ENCODE measurements at regions not wholly inside any gene's neighbourhood (a gene's known extent, or its start where the extent isn't known, plus 50 kb on each side); places are given as distances from the start of the nearest gene placed in this dataset.

DNA sequence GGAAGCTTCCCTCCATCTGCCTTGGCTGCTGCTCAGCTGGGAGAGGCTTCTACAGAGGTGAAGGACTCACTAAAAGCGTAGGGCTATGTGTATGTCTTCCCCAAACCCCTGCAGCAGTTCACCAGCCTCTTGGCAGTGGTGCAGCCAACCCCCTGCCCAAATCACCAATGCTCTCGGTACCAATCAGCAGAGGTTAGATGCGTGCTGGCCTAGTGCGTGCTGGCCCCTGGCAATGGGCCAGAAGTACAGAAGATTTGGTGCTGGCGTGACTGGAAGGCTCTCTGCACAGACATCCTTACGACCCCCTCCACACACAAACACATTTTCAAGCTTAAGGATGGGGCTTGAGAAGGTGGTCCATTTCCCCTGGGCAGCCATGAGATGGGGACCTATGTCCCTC is 79.0 kb downstream of the MRPL14 start:
- no peak overlapping the region for H3K4me2 ChIP-seq (ENCODE audit: insufficient read depth, insufficient read length, low read length)
- peaks cover 7% of the 10 kb centered on the region; the same call in 1 of the 2 replicates for H3K4me1 ChIP-seq (ENCODE audit: insufficient read depth, low read length)
- H3K27me3 ChIP-seq (ENCODE audit: insufficient read depth, low read length) = no peaks in the 10 kb centered on the region
- no peak overlapping the region for H2AFZ ChIP-seq (ENCODE audit: low read length)
- no peak overlapping the region for H3T11ph ChIP-seq (ENCODE audit: low read length)
- H3K79me1 ChIP-seq (ENCODE audit: insufficient read depth, low read depth, low read length, poor library complexity, severe bottlenecking) = no peaks in the 10 kb centered on the region
- no peak overlapping the region for H3K14ac ChIP-seq (ENCODE audit: insufficient read depth, low read length)
- no peak overlapping the region for H4K91ac ChIP-seq (ENCODE audit: insufficient read length, low read depth, low read length)
- no peaks in the 10 kb centered on the region for H3K9me3 ChIP-seq (ENCODE audit: control insufficient read depth, low read depth, low read length)
- H2BK12ac ChIP-seq (ENCODE audit: insufficient read length, low read depth, low read length) = no peak overlapping the region
- H4K8ac ChIP-seq (replicated peaks; ENCODE audit: insufficient read length, low read depth, low read length) = no peak overlapping the region
- H3K4me3 Mint-ChIP-seq = no peak overlapping the region
- no peak overlapping the region for H2BK120ac ChIP-seq (ENCODE audit: low read depth, low read length, poor library complexity, severe bottlenecking)
- H2BK20ac ChIP-seq (ENCODE audit: low read depth, low read length, poor library complexity, severe bottlenecking) = no peak overlapping the region
- DNase-seq = no peak
- no peak overlapping the region for H4K5ac ChIP-seq (ENCODE audit: insufficient read length, low read depth, low read length)
- no peaks in the 10 kb centered on the region for H4K20me1 ChIP-seq (ENCODE audit: control insufficient read depth, insufficient read depth, insufficient read length)
- H3K4me1 Mint-ChIP-seq = peaks cover 17 to 21% of the 10 kb centered on the region in 2 experiments
- H3K9me3 Mint-ChIP-seq = no peaks in the 10 kb centered on the region
- peaks cover 5% of the 10 kb centered on the region; the same call in 1 of the 2 replicates for H3K27me3 Mint-ChIP-seq (ENCODE audit: low read depth)
- WGBS (ENCODE audit: extremely low coverage, insufficient read length, low lambda C conversion rate) = no CpG with 5 or more reads among the region's 6 CpGs
- H3K27ac Mint-ChIP-seq = no peak overlapping the region
- no peak overlapping the region for H3K56ac ChIP-seq (ENCODE audit: insufficient read length, low read depth, low read length)
- H3K27ac ChIP-seq (ENCODE audit: insufficient read length, low read depth, low read length) = no peak overlapping the region
- H3K9ac ChIP-seq (ENCODE audit: extremely low read depth, insufficient read length, low read length) = no peak overlapping the region
- H2BK15ac ChIP-seq (ENCODE audit: low read depth, low read length) = no peak overlapping the region
- no peaks in the 10 kb centered on the region for H3K36me3 Mint-ChIP-seq (ENCODE audit: insufficient read depth in 1 of 3, low read depth in 3 of 3)
- no peak overlapping the region for H3K23ac ChIP-seq (ENCODE audit: insufficient read length, low read depth, low read length)
- no peaks in the 10 kb centered on the region for H3K23me2 ChIP-seq (ENCODE audit: insufficient read length, low read depth, low read length, poor library complexity, severe bottlenecking)
- no peak overlapping the region for H2AK5ac ChIP-seq (ENCODE audit: insufficient read length, low read length)
- no peak overlapping the region for H2BK5ac ChIP-seq (ENCODE audit: insufficient read length, low read length)
- H3K79me2 ChIP-seq (ENCODE audit: insufficient read depth, low read length) = no peaks in the 10 kb centered on the region
- TF ChIP-seq, protein P1, sequence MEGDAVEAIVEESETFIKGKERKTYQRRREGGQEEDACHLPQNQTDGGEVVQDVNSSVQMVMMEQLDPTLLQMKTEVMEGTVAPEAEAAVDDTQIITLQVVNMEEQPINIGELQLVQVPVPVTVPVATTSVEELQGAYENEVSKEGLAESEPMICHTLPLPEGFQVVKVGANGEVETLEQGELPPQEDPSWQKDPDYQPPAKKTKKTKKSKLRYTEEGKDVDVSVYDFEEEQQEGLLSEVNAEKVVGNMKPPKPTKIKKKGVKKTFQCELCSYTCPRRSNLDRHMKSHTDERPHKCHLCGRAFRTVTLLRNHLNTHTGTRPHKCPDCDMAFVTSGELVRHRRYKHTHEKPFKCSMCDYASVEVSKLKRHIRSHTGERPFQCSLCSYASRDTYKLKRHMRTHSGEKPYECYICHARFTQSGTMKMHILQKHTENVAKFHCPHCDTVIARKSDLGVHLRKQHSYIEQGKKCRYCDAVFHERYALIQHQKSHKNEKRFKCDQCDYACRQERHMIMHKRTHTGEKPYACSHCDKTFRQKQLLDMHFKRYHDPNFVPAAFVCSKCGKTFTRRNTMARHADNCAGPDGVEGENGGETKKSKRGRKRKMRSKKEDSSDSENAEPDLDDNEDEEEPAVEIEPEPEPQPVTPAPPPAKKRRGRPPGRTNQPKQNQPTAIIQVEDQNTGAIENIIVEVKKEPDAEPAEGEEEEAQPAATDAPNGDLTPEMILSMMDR (conservative IDR thresholded peaks at IDR 0.05) = no peak
- no peak overlapping the region for H3K18ac ChIP-seq (ENCODE audit: insufficient read length, low read depth, low read length)
- no peak overlapping the region for H3K4ac ChIP-seq (ENCODE audit: low read depth, low read length)
